NCI-H2196 treated with DMSO at 0.1 percent for 48 hours (cell line): ENCODE measurements at regions not wholly inside any gene's neighbourhood (a gene's known extent, or its start where the extent isn't known, plus 50 kb on each side); places are given as distances from the start of the nearest gene placed in this dataset.
"Not testable (repeated sequence)": the region's sequence is repeated elsewhere in the genome, so short reads cannot be mapped to it uniquely, and the experiment has no call there.

Experiments used
- DNase-seq: peaks from one replicate; lab custom pipeline; 2025; ENCODE audit not compliant: unreplicated experiment; lab: John Stamatoyannopoulos, UW

DNA sequence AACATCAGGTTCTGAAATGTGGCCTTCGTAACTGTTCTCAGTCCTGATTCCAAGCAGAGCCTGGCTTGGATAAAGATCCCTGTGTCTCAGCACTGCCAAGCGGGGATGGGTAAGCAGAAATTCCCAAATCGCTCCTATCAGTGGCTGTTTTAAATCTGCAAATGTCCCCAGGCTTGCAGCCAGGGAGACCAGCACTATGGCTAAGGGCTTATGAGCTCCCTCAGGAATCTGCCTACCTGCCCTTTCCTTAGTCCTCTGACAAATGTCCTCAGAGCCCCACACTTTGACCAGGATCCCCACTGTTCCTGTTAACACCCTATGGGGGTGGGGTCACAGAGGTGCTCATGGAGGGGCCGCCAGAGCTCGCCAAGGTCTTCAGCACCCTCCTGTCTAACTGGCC lies 1062.8 kb downstream of the UQCRFS1 start:
- DNase-seq, result no peak

DNA sequence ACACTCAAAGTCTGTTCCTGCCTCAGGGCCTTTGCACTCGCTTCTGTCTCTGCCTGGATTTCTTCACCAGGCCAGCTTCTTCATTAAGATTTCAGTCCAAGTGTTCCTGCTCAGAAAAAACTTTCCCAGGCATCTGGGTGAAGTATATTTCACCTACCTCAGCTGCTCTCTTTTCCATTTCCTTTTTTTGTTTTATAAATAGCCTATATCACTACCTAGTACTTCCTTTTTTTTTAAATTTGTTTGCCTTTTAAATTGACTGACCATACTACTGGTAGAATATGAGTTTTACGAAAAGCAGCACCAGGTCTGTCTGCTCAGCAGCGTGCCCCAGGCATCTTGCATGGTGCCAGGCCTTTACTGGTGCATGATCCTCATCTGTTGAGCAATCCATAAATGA lies 1064.4 kb downstream of the UQCRFS1 start:
- DNase-seq, result no peak

DNA sequence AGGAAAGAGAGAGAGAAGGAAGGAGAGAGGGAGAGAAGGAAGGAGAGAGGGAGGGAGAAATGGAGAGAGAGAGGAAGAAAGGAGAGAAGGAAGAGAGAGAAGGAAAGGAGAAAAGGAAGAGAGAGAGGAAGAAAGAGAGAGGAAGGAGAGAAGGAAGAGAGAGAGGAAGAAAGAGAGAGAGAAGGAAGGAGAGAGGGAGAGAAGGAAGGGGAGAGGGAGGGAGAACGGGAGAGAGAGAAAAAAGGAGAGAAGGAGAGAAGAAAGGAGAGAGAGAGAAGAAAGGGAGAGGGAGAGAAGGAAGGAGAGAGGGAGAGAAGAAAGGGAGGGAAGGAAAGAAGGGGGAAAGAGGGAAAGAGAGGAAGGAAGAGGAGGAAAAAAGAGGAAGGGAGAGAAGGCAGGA lies 1070.7 kb downstream of the UQCRFS1 start:
- no peak for DNase-seq

DNA sequence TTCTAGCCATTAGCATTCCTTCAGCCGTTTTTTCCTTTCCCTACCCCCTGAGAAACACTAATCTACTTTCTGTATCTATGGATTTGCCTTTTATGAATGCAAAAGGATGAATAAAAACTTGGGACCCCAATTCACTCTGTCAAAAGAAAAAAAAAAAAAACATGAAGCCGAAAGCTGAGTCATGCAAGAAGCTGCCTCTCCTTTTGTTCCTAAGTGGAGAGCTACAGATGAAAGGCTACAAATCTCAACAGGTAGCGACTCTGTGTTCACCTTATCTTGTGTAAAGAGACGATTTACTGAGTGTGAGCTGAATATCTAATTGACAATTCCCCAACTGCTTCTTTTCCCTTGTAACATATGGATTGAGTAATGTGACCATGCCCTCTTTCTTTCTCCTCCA lies 1072.8 kb downstream of the UQCRFS1 start:
- DNase-seq, result no peak

DNA sequence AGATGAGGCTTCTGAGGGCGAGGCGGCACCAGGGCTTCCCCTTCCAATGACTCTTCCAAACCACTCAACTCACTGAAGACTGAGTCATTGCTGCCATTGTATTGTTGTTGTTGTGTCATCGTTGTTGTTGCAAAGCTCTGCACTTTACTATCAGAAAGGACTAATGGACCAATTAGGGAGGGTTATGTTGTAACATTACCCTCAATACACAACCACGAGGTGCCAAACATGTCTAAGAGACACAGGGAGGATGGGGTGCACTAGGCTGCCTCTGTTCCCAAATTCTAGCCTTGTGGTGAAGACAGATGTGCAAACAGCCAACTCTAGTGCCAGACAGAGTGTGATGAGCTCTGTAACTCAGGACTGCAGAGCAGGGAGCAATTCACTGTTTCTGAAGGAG lies 1075.2 kb downstream of the UQCRFS1 start:
- DNase-seq, result no peak

DNA sequence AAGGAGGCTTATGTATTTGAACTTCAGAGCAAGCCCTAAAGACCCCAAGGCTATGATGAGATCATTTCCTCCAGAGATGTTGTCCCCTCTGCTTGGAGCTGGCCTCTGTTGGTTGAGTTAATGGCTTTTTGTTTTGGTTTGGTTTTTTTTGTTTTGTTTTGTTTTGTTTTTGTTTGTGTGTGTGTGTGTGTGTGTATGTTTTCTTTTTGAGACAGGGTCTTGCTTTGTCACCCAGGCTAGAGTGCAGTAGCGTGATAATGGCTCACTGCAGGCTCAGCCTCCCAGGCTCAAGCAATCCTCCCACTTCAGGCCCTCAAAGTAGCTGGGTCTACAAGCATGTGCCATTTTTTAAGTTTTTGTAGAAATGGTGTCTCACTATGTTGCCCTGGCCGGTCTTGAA lies 1076.2 kb downstream of the UQCRFS1 start:
- no peak for DNase-seq

DNA sequence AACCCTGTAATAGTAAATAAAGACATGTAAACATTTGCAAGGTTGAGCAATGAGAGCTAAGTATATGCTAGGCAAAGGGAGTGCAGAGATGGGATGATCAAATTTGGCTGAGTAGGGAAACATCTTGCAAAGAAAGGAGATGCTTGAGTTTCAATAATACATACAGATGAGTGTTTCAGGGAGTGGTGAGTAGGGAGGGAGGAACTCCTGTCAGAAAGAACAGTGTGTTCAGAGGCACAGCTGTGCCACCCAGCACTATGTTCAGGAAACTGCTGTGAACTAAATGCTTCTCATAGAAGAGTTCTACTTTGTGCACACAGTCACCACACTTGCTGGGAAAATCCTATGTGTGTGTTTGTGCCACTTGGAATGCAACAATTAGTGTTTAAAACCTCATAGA lies 1077.1 kb downstream of the UQCRFS1 start:
- DNase-seq, result no peak

DNA sequence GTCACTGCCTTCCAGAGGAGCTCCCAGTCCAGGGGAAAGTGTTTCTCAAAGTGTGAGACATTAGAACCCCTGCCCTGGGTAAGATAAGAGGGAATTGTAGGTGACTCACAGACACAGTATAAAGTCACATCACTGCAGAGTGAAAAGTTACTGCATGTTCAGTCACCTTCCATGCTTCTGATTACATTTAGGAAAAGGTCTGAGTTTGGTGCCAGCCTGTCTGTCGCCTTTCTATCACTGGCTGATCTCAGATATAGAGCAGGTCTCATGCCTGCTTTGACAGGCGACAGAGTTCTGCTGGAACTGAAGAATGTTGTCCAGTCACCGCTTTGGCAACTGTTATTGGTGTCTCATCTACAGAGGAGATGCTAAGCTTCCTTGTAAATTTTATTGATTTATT lies 1078.6 kb downstream of the UQCRFS1 start:
- DNase-seq, result no peak

DNA sequence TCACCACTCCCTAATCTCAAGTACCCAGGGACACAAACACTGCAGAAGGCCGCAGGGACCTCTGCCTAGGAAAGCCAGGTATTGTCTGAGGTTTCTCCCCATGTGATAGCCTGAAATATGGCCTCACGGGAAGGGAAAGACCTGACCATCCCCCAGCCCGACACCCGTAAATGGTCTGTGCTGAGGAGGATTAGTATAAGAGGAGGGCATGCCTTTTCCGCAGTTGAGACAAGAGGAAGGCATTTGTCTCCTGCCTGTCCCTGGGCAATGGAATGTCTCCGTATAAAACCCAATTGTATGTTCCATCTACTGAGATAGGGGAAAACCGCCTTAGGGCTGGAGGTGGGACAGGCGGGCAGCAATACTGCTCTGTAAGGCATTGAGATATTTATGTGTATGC lies 1082.1 kb downstream of the UQCRFS1 start:
- not testable (repeated sequence) for DNase-seq

DNA sequence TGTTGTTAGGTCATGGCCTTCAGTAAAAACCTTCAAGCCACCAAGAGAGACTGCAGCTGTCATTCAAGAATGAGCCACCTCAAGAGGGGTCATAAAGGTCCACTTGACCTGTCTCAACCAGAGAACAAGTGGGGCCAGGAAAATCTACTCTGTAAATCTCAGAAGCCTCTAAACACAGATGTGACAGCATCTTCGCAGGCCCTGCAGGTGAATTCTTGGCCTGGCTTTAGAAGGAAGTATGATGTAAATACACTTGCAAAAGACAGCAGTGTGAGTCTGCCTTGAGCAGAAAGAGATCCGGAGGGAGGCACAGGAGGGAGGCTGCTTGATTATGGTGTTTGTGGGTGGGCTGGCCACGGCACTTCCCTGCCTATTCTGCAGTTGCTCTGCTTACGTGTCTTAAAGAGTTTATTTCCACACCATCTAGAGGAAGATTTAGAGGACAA lies 1082.9 kb downstream of the UQCRFS1 start:
- DNase-seq, result no peak

DNA sequence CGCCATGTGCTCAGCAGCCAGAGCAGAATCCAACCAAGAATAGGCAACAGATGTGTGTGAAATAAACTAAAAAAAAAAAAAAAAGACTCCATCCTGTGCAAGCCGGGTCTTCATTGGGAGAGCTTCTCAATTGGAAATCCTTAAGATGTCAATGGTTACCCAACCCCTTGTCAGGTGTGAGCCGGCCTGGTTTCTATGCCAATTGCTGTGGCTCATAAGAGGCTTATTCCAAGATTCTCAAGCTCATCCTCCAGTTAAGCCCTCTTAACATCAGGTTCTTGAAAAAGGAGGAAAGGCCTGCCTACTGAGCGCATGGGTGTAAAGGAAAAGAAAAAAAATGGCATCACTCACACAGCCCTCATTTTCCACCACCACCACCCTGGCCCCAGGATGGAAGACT lies 1084.6 kb downstream of the UQCRFS1 start:
- DNase-seq, result no peak

DNA sequence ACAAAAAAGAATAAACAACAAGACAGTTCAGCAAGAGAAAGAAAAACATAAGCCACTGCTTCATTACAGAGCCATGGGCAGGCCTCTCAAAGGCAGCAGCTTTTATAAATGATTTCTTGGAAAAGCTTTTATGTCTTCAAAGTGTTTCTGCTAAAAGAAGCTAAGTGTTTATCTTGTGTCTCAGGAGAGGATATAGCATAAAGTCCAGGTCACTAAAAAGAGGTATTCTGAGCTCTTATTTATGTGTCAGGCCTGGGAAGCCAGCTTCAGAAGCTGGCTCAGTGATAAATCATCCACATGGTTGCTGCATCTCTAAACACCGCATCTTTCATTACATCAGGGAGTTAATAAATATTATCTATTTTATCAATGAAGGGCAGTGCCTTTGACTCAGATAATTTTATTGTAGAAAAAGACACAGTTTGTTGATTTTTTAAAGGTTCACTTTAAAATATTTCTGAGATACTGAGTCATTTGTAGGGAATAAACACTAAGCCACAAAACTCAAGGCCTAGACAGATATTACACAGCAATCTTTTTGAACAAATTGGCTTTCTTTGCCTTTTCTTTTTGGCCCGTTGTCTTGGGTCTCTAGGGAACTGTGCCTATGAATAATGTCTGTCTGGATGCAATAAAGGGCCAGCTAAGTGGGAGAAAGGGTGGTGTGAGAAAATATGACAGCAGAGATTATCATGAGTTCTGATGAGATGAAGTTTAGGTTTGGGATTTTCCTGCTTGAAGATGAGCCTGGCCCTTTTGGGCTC lies 1086.6 kb downstream of the UQCRFS1 start:
- DNase-seq, result no peak

DNA sequence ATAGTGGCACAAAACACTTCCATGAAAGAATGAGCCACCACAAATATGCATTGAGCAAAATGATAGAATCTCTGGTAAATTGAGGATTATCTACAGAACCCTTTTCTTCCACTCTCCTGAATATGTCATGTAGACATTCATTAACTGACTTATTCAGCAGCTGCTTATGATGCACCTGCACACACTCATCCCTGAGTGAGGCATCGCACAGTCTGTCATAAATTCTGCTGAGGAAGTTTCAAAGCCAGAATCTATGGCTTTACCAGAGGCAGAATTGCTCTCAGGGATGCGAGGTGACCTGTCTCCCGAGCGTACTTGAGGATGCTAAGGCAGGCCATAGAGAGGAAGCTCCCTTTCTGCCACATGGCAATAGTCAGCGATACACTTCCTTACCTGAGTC lies 1090.2 kb downstream of the UQCRFS1 start:
- DNase-seq, result no peak

DNA sequence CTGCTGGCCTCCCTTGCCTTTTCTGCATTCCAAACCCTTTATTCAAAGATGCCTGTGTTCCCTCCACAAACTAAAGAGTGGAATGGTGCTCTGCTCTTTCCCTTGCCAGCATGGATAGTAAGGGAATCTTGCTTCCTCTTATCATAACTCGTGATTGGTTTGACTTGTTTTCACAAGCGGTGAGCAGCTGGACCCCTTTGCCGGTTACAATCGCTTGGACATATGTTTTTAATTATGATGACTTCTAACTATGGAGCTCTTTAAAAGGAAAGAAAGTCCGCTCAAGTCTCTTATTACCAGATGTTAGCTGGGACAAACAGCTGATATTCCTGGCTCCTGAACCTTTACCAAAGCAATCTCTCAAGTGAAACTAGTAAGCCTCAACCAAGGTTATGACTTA lies 1094.7 kb downstream of the UQCRFS1 start:
- no peak for DNase-seq

DNA sequence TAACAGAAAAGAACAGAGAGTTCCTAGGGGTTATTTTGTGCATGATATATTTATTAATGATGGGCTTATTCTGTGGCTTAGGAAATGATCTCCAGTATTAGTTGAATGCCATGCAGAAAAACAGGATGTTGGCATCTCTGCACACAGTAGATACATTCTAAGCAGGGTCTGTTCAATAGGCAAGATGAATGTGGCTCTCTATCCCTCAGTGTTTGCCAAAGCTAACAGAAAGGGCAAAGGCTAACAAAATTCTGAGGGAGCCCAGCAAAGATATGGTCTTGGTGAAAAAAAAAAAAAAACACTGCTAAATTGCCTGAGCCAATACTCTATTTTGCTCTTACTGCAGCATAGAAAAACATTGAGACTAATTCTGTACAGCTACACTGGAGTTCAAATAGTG lies 1095.8 kb downstream of the UQCRFS1 start:
- no peak for DNase-seq

DNA sequence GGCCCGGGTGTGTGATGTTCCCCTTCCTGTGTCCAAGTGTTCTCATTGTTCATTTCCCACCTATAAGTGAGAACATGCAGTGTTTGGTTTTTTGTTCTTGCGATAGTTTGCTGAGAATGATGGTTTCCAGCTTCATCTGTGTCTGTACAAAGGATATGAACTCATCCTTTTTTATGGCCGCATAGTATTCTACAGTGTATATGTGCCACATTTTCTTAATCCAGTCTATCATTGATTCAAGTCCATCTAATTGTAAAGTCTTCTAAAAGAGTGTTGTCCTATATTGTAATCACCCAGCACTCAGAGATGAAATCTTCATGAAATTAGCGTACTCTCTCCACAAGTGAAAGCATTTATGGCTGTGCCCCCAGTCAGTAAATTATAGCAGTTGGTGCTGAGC lies 1096.6 kb downstream of the UQCRFS1 start:
- not testable (repeated sequence) for DNase-seq

DNA sequence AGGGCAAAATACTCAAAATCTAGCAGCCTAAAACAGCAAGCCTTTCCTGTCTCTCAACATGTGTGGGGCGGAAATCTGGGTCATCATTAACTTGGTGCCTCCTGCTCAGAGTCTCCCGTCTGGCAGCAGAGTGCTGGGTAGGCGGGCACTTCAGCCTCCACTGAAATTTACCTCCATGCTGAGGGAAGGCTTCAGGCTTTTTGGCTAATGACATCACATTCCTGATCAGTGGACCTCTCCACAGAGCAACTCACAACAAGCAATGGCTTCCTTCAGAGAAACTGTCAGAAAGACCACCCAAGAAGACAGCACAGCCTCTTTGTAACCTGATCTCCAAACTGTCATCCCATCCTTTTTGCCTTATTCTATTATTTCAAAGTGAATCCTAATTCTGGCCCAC lies 1109.0 kb downstream of the UQCRFS1 start:
- no peak for DNase-seq

DNA sequence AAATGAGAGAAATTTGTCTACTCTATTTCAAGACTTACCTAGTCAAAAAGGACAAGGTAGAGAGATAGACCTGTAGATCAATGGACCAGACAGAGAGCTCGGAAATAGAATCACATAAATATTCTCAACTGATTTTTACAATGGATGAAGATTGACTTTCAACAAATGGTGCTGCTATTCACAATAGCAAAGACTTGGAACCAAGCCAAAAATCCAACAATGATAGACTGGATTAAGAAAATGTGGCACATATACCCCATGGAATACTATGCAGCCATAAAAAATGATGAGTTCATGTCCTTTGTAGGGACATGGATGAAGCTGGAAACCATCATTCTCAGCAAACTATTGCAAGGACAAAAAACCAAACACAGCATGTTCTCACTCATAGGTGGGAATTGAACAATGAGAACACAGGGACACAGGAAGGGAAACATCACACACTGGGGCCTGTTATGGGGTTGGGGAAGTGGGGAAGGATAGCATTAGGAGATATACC lies 1128.2 kb downstream of the UQCRFS1 start:
- not testable (repeated sequence) for DNase-seq

DNA sequence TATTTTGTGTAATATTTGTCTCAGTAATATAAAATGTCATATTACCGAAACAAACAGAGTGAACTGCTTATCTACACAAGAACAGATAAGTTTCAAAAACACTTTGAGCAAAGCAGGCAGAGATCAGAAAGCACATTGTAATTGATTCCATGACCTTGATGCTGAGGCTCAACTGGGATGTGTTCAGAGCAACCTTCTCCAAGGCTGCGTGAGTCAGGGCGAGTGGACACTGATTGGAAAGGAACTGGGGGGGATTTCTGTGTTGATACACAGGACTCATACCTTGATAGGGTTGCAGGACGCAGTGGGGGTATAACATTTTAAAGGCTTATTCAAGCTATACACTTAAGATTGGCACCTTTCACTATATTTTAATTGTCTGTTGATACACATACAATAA lies 1136.3 kb downstream of the UQCRFS1 start:
- no peak for DNase-seq

DNA sequence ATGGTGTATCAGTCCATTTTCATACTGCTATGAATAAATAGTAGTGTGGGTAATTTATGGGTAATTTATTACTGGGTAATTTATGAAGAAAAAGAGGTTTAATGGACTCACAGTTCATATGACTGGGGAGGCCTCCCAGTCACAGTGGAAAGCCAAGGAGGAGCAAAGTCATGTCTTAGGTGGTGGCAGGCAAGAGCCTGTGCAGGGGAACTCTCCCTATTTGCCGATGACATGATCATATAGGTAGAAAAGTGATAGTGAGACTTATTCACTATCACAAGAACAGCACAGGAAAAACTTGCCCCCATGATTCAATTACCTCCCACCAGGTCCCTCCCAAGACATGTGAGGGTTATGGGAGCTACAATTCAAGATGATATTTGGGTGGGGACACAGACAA lies 1137.7 kb downstream of the UQCRFS1 start:
- no peak for DNase-seq

DNA sequence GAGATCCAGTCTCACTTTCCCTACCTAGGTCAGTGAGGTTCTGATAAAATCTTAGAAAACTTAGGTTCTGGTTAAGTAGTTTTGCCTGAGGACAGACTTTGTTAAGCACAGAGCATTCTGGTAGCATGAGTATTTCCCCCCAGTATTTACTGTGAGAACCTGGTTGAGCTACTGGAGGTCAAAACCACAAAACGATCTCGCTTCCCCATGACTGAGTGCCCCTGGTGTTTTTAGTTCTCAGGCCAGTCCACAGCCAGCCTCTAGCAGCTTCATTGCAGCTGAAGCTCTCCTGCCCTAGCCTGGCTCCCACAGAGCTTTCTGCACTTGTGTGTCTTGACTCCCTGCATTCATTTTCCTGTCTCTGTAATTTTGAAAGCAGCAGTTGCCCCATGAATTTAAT lies 1138.2 kb downstream of the UQCRFS1 start:
- no peak for DNase-seq

DNA sequence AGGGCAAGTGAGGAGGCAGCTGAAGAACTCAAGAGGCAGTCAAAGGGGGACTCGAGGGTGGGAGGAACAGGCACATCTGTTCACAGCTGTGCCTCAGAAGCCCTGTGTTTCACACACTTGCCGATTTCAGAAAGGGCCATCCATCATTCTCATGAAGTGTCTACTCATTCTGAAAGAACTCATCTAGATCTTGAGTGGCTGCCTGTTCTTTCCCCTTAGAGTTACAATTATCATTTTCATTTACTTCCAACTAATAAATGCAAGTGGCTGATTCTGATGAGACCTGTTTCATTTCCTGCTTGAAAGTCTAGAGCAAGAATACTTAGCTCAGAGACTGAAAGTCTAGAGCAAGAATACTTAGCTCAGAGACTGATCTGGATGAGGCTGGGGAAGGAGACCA lies 1145.1 kb downstream of the UQCRFS1 start:
- no peak for DNase-seq

DNA sequence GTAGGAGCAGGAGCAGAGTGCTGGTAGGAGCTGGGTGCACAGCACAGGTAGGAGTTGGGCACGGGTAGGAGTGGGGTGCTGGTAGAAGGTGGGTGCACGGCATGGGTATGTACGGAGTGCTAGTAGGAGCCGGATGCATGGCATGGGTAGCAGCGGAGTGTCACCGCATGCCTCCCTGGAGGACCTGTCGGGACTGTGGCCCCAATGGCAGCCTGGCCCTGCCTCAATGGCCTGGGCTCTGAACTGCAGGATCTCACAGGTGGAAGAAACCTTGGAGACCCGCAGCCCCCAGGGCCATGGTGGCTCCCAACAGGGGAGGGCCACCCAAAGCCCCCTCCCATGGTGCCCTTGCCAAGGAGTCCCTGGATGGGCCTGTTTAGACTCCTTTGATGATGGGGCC lies 1146.0 kb downstream of the UQCRFS1 start:
- DNase-seq, result no peak
